ENCODE measurements at regions not wholly inside any gene's neighbourhood (a gene's known extent, or its start where the extent isn't known, plus 50 kb on each side); places are given as distances from the start of the nearest gene placed in this dataset.

DNA sequence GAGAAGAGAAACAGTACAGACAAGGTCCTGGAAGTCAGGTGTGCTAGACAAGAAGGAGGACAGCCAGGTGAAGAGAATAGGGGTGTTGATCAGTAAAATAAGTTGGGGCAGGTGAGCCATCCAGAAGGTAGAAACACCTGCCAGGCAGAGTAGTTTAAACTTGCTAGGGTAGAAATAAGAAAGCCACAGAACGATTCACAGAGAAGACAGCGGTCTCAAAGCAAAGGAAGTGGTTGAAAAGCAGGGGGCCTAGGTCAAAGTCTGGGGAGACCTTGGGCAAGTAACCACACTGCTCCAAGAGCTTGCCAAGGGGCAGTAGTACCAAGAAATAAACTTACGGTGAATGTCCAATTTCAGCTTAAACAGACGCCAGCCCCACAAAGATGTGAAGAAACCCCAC is 116.6 kb upstream of the PROX1 start:
- Histone ChIP-seq H2AFZ (replicated peaks; ENCODE audit: low read length, poor library complexity) (no peak overlapping the region), H2AK5ac (ENCODE audit: low read depth, low read length) (no peak overlapping the region), H3K9me3 (ENCODE audit: control insufficient read depth, insufficient read depth, low read length) (no peaks in the 10 kb centered on the region; the same call in 1 of the 2 replicates), H3K27ac (ENCODE audit: insufficient read depth, low read length) (no peak overlapping the region), H3K4me2 (ENCODE audit: low read depth, low read length) (no peak overlapping the region), H3K23ac (ENCODE audit: low read depth, low read length) (no peak overlapping the region), H3K79me1 (ENCODE audit: low read depth in 1 of 2, low read length in 2 of 2) (no peaks in the 10 kb centered on the region), H2BK5ac (ENCODE audit: low read depth, low read length, poor library complexity, severe bottlenecking) (no peak overlapping the region), H3K4me3 (ENCODE audit: insufficient read depth, low read depth, low read length) (no peak overlapping the region), H2BK15ac (ENCODE audit: low read depth, low read length) (no peak overlapping the region), H3K14ac (replicated peaks; ENCODE audit: low read depth, low read length) (no peak overlapping the region), H2BK20ac (ENCODE audit: low read depth, low read length) (no peak overlapping the region), H3K4me1 (ENCODE audit: control insufficient read depth, insufficient read depth, low read length) (no peaks in the 10 kb centered on the region), H3K56ac (ENCODE audit: extremely low read depth, insufficient read depth, low read length) (no peak overlapping the region), H2BK120ac (ENCODE audit: low read depth, low read length) (no peak overlapping the region), H3K36me3 (ENCODE audit: control insufficient read depth, insufficient read depth, low read length) (no peaks in the 10 kb centered on the region), H4K5ac (ENCODE audit: low read depth, low read length) (no peak overlapping the region), H3K4ac (ENCODE audit: low read depth, low read length) (no peak overlapping the region), H3K18ac (ENCODE audit: low read depth, low read length) (no peak overlapping the region), H3K9ac (ENCODE audit: low read depth, low read length) (no peak overlapping the region), H4K91ac (ENCODE audit: insufficient read depth, low read depth, low read length) (no peak overlapping the region), H4K20me1 (ENCODE audit: insufficient read depth, low read length) (no peaks in the 10 kb centered on the region), H4K8ac (ENCODE audit: low read depth in 2 of 2, low read length in 2 of 2) (no peak overlapping the region), H2AK9ac (replicated peaks; ENCODE audit: low read depth, low read length, poor library complexity) (no peak overlapping the region), H3K27me3 (ENCODE audit: control insufficient read depth, insufficient read depth, low read length) (no peaks in the 10 kb centered on the region), H3K9me1 (ENCODE audit: insufficient read depth, low read length) (no peaks in the 10 kb centered on the region)
- no peak for DNase-seq
- intact Hi-C loops (cut with micrococcal nuclease): no loop called here
- POLR2A ChIA-PET (ENCODE audit: unreplicated experiment): no interaction called here
- in situ Hi-C loops (cut with MboI; ENCODE audit: low sequenced_read_pairs): no loop called here
- TF ChIP-seq MXI1 (IDR thresholded peaks at IDR 0.05; ENCODE audit: borderline replicate concordance, low read depth, low read length) (no peak), MAZ (IDR thresholded peaks at IDR 0.05; ENCODE audit: borderline replicate concordance, low read depth, low read length) (no peak), CEBPB (IDR thresholded peaks at IDR 0.05; ENCODE audit: low read depth, low read length) (no peak), BHLHE40 (IDR thresholded peaks at IDR 0.05; ENCODE audit: low read depth, low read length) (no peak), RAD21 (IDR thresholded peaks at IDR 0.05; ENCODE audit: low read length) (no peak), MAFK (IDR thresholded peaks at IDR 0.05; ENCODE audit: low read depth, low read length) (no peak), POLR2A (IDR thresholded peaks at IDR 0.05; ENCODE audit: low read depth, low read length) (no peak), FOS (IDR thresholded peaks at IDR 0.05; ENCODE audit: low read depth, low read length) (no peak), SMC3 (IDR thresholded peaks at IDR 0.05; ENCODE audit: low read depth, low read length) (no peak), RFX5 (IDR thresholded peaks at IDR 0.05; ENCODE audit: low read depth, low read length) (no peak), NFE2L2 (IDR thresholded peaks at IDR 0.05; ENCODE audit: low read depth, low read length) (no peak), RCOR1 (IDR thresholded peaks at IDR 0.05; ENCODE audit: insufficient replicate concordance, low read length) (no peak), CHD1 (IDR thresholded peaks at IDR 0.05; ENCODE audit: low read depth, low read length) (no peak)
- TF ChIP-seq, protein P1, sequence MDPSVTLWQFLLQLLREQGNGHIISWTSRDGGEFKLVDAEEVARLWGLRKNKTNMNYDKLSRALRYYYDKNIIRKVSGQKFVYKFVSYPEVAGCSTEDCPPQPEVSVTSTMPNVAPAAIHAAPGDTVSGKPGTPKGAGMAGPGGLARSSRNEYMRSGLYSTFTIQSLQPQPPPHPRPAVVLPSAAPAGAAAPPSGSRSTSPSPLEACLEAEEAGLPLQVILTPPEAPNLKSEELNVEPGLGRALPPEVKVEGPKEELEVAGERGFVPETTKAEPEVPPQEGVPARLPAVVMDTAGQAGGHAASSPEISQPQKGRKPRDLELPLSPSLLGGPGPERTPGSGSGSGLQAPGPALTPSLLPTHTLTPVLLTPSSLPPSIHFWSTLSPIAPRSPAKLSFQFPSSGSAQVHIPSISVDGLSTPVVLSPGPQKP (IDR thresholded peaks at IDR 0.05; ENCODE audit: borderline replicate concordance, low read depth, low read length): no peak
- TF ChIP-seq, protein P2, sequence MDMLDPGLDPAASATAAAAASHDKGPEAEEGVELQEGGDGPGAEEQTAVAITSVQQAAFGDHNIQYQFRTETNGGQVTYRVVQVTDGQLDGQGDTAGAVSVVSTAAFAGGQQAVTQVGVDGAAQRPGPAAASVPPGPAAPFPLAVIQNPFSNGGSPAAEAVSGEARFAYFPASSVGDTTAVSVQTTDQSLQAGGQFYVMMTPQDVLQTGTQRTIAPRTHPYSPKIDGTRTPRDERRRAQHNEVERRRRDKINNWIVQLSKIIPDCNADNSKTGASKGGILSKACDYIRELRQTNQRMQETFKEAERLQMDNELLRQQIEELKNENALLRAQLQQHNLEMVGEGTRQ (IDR thresholded peaks at IDR 0.05; ENCODE audit: low read depth, low read length): no peak
- TF ChIP-seq, protein P3, sequence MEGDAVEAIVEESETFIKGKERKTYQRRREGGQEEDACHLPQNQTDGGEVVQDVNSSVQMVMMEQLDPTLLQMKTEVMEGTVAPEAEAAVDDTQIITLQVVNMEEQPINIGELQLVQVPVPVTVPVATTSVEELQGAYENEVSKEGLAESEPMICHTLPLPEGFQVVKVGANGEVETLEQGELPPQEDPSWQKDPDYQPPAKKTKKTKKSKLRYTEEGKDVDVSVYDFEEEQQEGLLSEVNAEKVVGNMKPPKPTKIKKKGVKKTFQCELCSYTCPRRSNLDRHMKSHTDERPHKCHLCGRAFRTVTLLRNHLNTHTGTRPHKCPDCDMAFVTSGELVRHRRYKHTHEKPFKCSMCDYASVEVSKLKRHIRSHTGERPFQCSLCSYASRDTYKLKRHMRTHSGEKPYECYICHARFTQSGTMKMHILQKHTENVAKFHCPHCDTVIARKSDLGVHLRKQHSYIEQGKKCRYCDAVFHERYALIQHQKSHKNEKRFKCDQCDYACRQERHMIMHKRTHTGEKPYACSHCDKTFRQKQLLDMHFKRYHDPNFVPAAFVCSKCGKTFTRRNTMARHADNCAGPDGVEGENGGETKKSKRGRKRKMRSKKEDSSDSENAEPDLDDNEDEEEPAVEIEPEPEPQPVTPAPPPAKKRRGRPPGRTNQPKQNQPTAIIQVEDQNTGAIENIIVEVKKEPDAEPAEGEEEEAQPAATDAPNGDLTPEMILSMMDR (conservative IDR thresholded peaks at IDR 0.05; ENCODE audit: low read depth, low read length): no peak
- WGBS, 2 experiments (ENCODE audit: extremely low coverage in 2 of 2, insufficient read length in 1 of 2): 91% methylated on average over 2 of the region's 4 CpGs; no CpG with 5 or more reads in 1 of the 2 experiments
- dilution Hi-C loops (cut with HindIII; ENCODE audit: low sequenced_read_pairs, unreplicated experiment): no loop called here
- no TSS peak for BruUV-seq (replicated peaks)
- CTCF ChIA-PET: no interaction called here
- no peak for ATAC-seq (ENCODE audit: low read depth)

Data from IMR-90 (cell line).